OCI-LY3 (cell line): ENCODE measurements at regions not wholly inside any gene's neighbourhood (a gene's known extent, or its start where the extent isn't known, plus 50 kb on each side); places are given as distances from the start of the nearest gene placed in this dataset.

Experiments used
- H2AFZ ChIP-seq: fragments of 200-600, 300-600 bp; shearing (Covaris generic); 2 replicates; pipeline ENCODE4 v1.6.0; 2014; ENCODE audit warnings: antibody characterized with exemption, low read depth, low read length
- H3K27ac ChIP-seq: fragments of 200-600, 300-600 bp; sonication (generic); 2 replicates; pipeline ENCODE4 v1.5.1; 2014; ENCODE audit warnings: mild to moderate bottlenecking, low read length, moderate library complexity, mixed read lengths
- H3K27me3 ChIP-seq: fragments of 200-600, 300-600 bp; sonication (generic); 2 replicates; pipeline ENCODE4 v1.6.1; 2014; ENCODE audit warnings: low read depth, low read length, mixed read lengths
- H3K36me3 ChIP-seq: fragments of 200-600, 300-600 bp; sonication (generic); replicated peaks from 2 replicates; pipeline ENCODE3; 2014; ENCODE audit warnings: low read depth, low read length, mixed read lengths
- H3K4me1 ChIP-seq: fragments of 300-600, 200-600 bp; sonication (generic); 2 replicates; pipeline ENCODE4 v1.6.1; 2014; ENCODE audit warnings: low read length, mixed read lengths
- H3K4me2 ChIP-seq: fragments of 200-600, 300-600 bp; sonication (generic); 2 replicates; pipeline ENCODE4 v1.6.1; 2014; ENCODE audit warnings: low read length, mixed read lengths
- H3K4me3 ChIP-seq: fragments of 300-600, 200-600 bp; sonication (generic); 2 replicates; pipeline ENCODE4 v1.5.1; 2014; ENCODE audit warnings: antibody characterized with exemption, mild to moderate bottlenecking, low read length, moderate library complexity
- H3K79me2 ChIP-seq: fragments of 300-600, 200-600 bp; shearing (Covaris generic); 2 replicates; pipeline ENCODE4 v1.6.1; 2014; ENCODE audit warnings: mild to moderate bottlenecking, low read length, mixed read lengths
- H3K9ac ChIP-seq: fragments of 300-600, 200-600 bp; shearing (Covaris generic); 2 replicates; pipeline ENCODE4 v1.6.0; 2014; ENCODE audit warnings: mild to moderate bottlenecking, low read length, moderate library complexity
- H3K9me3 ChIP-seq: fragments of 200-600, 300-600 bp; shearing (Covaris generic); 2 replicates; pipeline ENCODE4 v1.6.1; 2014; ENCODE audit warnings: low read length, mixed read lengths; ENCODE audit not compliant: insufficient read depth
- H4K20me1 ChIP-seq: fragments of 200-600, 300-600 bp; sonication (generic); 2 replicates; pipeline ENCODE4 v1.6.1; 2016; ENCODE audit warnings: low read length, mixed read lengths; ENCODE audit not compliant: insufficient read depth
- CTCF ChIP-seq: fragments of 200-600, 300-600 bp; sonication (generic); IDR thresholded peaks from 2 replicates; pipeline ENCODE4 v1.5.1; 2014; ENCODE audit warnings: antibody characterized with exemption, low read length, low read depth
- EZH2phosphoT487 ChIP-seq: fragments of 200-600 bp; shearing (Covaris generic); IDR thresholded peaks from 2 replicates; pipeline ENCODE4 v1.6.1; 2018; ENCODE audit warnings: antibody characterized with exemption, mixed run types, low read depth

DNA sequence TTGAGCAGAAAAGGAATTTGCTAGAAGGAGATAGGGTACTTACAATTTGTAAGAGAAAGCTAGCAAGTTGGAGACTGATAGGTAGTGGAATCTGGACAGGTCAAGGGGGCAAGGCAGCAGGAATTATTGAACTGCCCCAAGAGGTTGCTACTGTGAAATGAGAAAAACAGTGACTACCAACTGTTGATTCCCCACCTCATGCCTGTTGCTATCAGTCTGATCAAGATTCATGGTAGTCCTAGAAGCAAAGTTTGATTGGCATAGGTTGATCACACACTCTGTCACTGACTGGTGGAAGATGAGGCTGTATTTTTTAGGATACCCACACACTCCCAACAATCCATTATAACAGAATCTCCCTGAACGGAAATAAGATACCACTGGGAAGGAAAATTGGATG, 89.4 kb upstream of the IGF1 start:
- Histone ChIP-seq H3K9me3 (no peaks in the 10 kb centered on the region), H3K9ac (no peak overlapping the region), H3K79me2 (no peaks in the 10 kb centered on the region)

DNA sequence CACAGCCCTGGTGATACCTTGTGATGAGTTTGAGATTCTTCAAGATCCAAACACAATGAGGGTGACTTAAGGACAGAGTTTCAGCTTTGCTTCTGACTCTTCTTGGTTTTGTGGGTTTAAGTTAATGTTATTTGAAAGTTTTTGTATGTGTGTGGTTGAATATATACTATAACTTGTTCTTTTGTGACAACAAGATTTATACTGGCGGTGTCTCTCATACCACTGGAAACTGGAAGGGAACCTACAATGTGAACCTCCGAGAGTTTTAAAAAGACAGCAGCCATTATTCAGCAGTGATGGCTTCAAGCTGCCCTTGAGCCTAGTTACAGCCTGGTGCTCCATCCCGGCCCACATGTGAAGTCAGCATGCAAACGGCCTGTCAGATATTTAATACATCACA, 87.9 kb upstream of the IGF1 start:
- H3K9me3 ChIP-seq, result no peaks in the 10 kb centered on the region
- TF ChIP-seq EZH2phosphoT487 (no peak), CTCF (no peak)
- H3K4me2 ChIP-seq, result no peak overlapping the region
- no peak overlapping the region for H2AFZ ChIP-seq
- no peak overlapping the region for H3K27ac ChIP-seq
- H3K4me3 ChIP-seq, result no peak overlapping the region
- H3K9ac ChIP-seq, result no peak overlapping the region
- H4K20me1 ChIP-seq, result no peaks in the 10 kb centered on the region
- H3K79me2 ChIP-seq, result no peaks in the 10 kb centered on the region
- no peaks in the 10 kb centered on the region for H3K27me3 ChIP-seq
- no peaks in the 10 kb centered on the region for H3K36me3 ChIP-seq
- H3K4me1 ChIP-seq, result no peaks in the 10 kb centered on the region

More for the DNA sequence above, 89.4 kb upstream of the IGF1 start:
- H3K4me1 ChIP-seq, result no peaks in the 10 kb centered on the region
- no peak overlapping the region for H2AFZ ChIP-seq
- H3K27ac ChIP-seq, result no peak overlapping the region
- no peaks in the 10 kb centered on the region for H3K27me3 ChIP-seq
- no peaks in the 10 kb centered on the region for H3K36me3 ChIP-seq
- no peaks in the 10 kb centered on the region for H4K20me1 ChIP-seq
- H3K4me3 ChIP-seq, result no peak overlapping the region
- no peak overlapping the region for H3K4me2 ChIP-seq
- TF ChIP-seq EZH2phosphoT487, result no peak
- TF ChIP-seq CTCF, result no peak

DNA sequence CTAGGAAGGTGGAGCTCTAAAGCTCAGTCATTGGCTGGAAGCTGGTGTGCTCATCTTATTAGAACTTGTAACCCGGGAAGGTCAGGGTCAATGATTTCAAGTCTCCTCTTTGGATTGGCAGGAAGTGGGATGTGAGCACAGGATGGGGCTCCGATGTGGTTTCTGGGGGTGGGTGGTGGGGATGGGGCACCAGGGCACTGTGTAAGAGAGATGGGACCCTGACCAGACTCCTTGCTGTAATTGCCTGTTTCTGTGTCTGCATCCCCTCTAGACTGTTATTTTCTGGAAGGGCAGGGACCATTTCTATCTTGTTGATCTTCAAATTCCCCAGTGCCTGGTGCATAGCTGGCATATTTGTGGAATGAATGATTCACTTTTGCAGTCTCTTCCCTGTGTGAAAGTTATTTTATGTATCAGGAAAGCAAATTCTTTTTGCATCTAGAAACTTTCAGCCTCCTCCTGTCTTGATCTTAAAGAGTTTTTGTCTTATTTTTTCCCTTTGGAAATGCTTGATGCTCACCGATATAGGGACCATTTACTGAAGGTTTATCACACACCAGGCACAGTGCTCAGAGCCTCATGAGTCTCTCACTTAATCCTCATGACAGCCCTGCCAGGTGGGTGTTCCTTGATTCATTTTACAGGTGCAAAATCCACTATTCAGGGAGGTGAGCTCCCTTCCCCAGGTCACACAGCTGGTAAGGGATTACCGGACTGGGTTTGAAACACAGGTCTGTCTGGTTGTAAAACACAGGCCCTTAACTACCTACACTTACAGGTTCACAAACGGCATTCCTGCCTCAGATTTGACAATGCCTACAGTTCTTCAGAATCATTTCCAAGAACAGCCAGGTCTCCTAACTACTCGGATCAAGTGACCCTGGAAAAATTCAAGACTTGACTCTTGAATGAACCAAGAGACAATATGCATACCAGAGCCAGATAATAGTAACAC, 86.9 kb upstream of the IGF1 start:
- TF ChIP-seq CTCF (no peak), EZH2phosphoT487 (no peak)
- no peaks in the 10 kb centered on the region for H3K36me3 ChIP-seq
- H3K9me3 ChIP-seq, result no peaks in the 10 kb centered on the region
- no peaks in the 10 kb centered on the region for H4K20me1 ChIP-seq
- H3K27me3 ChIP-seq, result no peaks in the 10 kb centered on the region
- H3K79me2 ChIP-seq, result no peaks in the 10 kb centered on the region
- H3K27ac ChIP-seq, result no peak overlapping the region
- peak overlapping the region; percentile 25; the same call in 1 of the 2 replicates for H2AFZ ChIP-seq
- H3K4me3 ChIP-seq, result no peak overlapping the region
- H3K4me2 ChIP-seq, result no peak overlapping the region
- H3K4me1 ChIP-seq, result no peaks in the 10 kb centered on the region
- no peak overlapping the region for H3K9ac ChIP-seq

GRCh38 chr12:102565555-102565954, 85.2 kb upstream of the IGF1 start:
- Histone ChIP-seq H3K4me2 (no peak overlapping the region), H3K79me2 (no peaks in the 10 kb centered on the region), H3K9ac (no peak overlapping the region), H3K4me1 (no peaks in the 10 kb centered on the region), H4K20me1 (no peaks in the 10 kb centered on the region), H3K36me3 (no peaks in the 10 kb centered on the region), H3K9me3 (no peaks in the 10 kb centered on the region), H3K4me3 (no peak overlapping the region), H3K27me3 (no peaks in the 10 kb centered on the region), H2AFZ (no peak overlapping the region), H3K27ac (no peak overlapping the region)
- no peak for TF ChIP-seq EZH2phosphoT487
- TF ChIP-seq CTCF, result no peak
